GM12878 (cell line): ENCODE measurements at regions not wholly inside any gene's neighbourhood (a gene's known extent, or its start where the extent isn't known, plus 50 kb on each side); places are given as distances from the start of the nearest gene placed in this dataset.

ENCODE experiments used
- ATAC-seq: fragments of 200-7000 bp; cut with Tn5 transposase; 3 replicates; pipeline ENCODE4 v1.9.1; 2020; ENCODE audit warnings: mild to moderate bottlenecking, moderate library complexity
- BruUV-seq: library from RNA; stranded (reverse); fragments of 400-500 nt; replicated peaks from 2 replicates; lab custom pipeline; 2021; lab: Mats Ljungman, UMichigan
- CTCF ChIA-PET: fragments of 300-600 bp; sonication (Branson Sonifier 250); formaldehyde crosslinking; extraction: SDS; loops from one replicate; lab custom pipeline; 2021; ENCODE audit warnings: inconsistent platforms; lab: Yijun Ruan, JAX
- POLR2A ChIA-PET: fragments of 350-600 bp; formaldehyde crosslinking; extraction: SDS; loops from one replicate; lab custom pipeline; 2021; ENCODE audit warnings: inconsistent platforms; lab: Charles Lee
- RAD21 ChIA-PET: fragments of 300-600 bp; sonication (Branson Sonifier 250); formaldehyde crosslinking; loops from one replicate; lab custom pipeline; 2023; ENCODE audit warnings: antibody characterized with exemption; ENCODE audit not compliant: unreplicated experiment; lab: Charles Lee
- SMC1A ChIA-PET: fragments of 300-600 bp; sonication (Branson Sonifier 250); formaldehyde crosslinking; loops from one replicate; lab custom pipeline; 2023; ENCODE audit not compliant: unreplicated experiment, uncharacterized antibody; lab: Charles Lee
- DNase-seq: peaks from one replicate; pipeline ENCODE4 v3.0.0-alpha.2; 2011; ENCODE audit warnings: low read depth, low spot score
- FAIRE-seq: peaks from 3 replicates; lab custom pipeline; 2011; peaks lifted over from hg19 to GRCh38; lab: Jason Lieb, UNC
- H2AFZ ChIP-seq: 2 replicates; pipeline ENCODE4 v1.6.0; 2011; ENCODE audit warnings: low read depth, low read length, control low read depth; ENCODE audit not compliant: control insufficient read depth
- H3K27ac ChIP-seq: 2 replicates; pipeline ENCODE4 v1.5.1; 2011; ENCODE audit warnings: control low read depth; ENCODE audit not compliant: control insufficient read depth, insufficient read depth
- H3K27me3 ChIP-seq, 2 experiments: replicated peaks in 1 of 2; 2 replicates each; pipeline versions ENCODE4 v1.6.0 to v1.6.1; 2011; ENCODE audit warnings: low read length in 1 of 2; ENCODE audit not compliant: control insufficient read depth in 2 of 2, insufficient read depth in 2 of 2
- H3K36me3 ChIP-seq, 2 experiments: 2 replicates each; pipeline ENCODE4 v1.5.1; 2011; ENCODE audit warnings: low read length in 1 of 2; ENCODE audit not compliant: control insufficient read depth in 2 of 2, insufficient read depth in 2 of 2
- H3K4me1 ChIP-seq: 2 replicates; pipeline ENCODE4 v1.6.1; 2011; ENCODE audit warnings: mild to moderate bottlenecking, low read length, moderate library complexity, mixed read lengths; ENCODE audit not compliant: control insufficient read depth, insufficient read depth
- H3K4me2 ChIP-seq: 2 replicates; pipeline ENCODE4 v1.6.0; 2011; ENCODE audit warnings: control low read depth; ENCODE audit not compliant: control insufficient read depth, insufficient read depth
- H3K4me3 ChIP-seq: fragments of 200-600 bp; sonication (generic); 2 replicates; pipeline ENCODE4 v1.5.1; 2016
- H3K79me2 ChIP-seq: 2 replicates; pipeline ENCODE4 v1.6.0; 2011; ENCODE audit warnings: low read length; ENCODE audit not compliant: control insufficient read depth, insufficient read depth
- H3K9ac ChIP-seq: 2 replicates; pipeline ENCODE4 v1.8.0; 2011; ENCODE audit warnings: low read length, control low read depth, mixed read lengths; ENCODE audit not compliant: control insufficient read depth, insufficient read depth
- H3K9me3 ChIP-seq: replicated peaks from 3 replicates; pipeline ENCODE4 v1.5.1; 2011; ENCODE audit warnings: mild to moderate bottlenecking, low read length; ENCODE audit not compliant: control insufficient read depth, insufficient read depth
- H4K20me1 ChIP-seq: 2 replicates; pipeline ENCODE4 v1.6.0; 2011; ENCODE audit not compliant: control insufficient read depth, insufficient read depth
- ATF2 ChIP-seq: IDR thresholded peaks from 2 replicates; pipeline ENCODE4 v1.6.1; 2012; ENCODE audit warnings: low read length, inconsistent platforms
- CBX3 ChIP-seq: fragments of 200-600 bp; sonication (generic); IDR thresholded peaks from 2 replicates; pipeline ENCODE4 v1.6.1; 2016; ENCODE audit warnings: low read depth, borderline replicate concordance
- EED ChIP-seq: sonication (generic); IDR thresholded peaks from 2 replicates; pipeline ENCODE4 v1.6.1; 2016; ENCODE audit warnings: antibody characterized with exemption, low read depth
- EGR1 ChIP-seq, 2 experiments: IDR thresholded peaks; 1 replicate in 1 of 2; 2 replicates in 1 of 2; pipeline ENCODE4 v1.6.1; 2011 to 2012; ENCODE audit warnings: low read depth in 2 of 2, low read length in 2 of 2, borderline replicate concordance in 1 of 2, mild to moderate bottlenecking in 1 of 2, moderate library complexity in 1 of 2
- FOXM1 ChIP-seq: IDR thresholded peaks from 2 replicates; pipeline ENCODE4 v1.6.1; 2012; ENCODE audit warnings: low read depth, mild to moderate bottlenecking, inconsistent platforms, low read length, moderate library complexity
- HDAC6 ChIP-seq: fragments of 200-600 bp; sonication (generic); IDR thresholded peaks from one replicate; pipeline ENCODE4 v1.8.0; 2017; ENCODE audit warnings: antibody characterized with exemption; ENCODE audit not compliant: unreplicated experiment
- IRF4 ChIP-seq: IDR thresholded peaks from 2 replicates; pipeline ENCODE4 v1.6.1; 2011; ENCODE audit warnings: low read depth, low read length
- MXI1 ChIP-seq: fragments of 150-350 bp; IDR thresholded peaks from 2 replicates; pipeline ENCODE4 v1.6.1; 2011; ENCODE audit warnings: low read depth, mild to moderate bottlenecking, inconsistent platforms, low read length, improper control_type of control experiment
- NR2C1 ChIP-seq: fragments of 450-650 bp; IDR thresholded peaks from 2 replicates; pipeline ENCODE4 v1.6.1; 2017; ENCODE audit warnings: antibody characterized with exemption, mild to moderate bottlenecking, moderate library complexity
- PML ChIP-seq: IDR thresholded peaks from 2 replicates; pipeline ENCODE4 v1.6.1; 2012; ENCODE audit warnings: low read length, inconsistent platforms
- POLR2AphosphoS2 ChIP-seq: IDR thresholded peaks from 2 replicates; pipeline ENCODE4 v1.6.1; 2011; ENCODE audit warnings: low read depth, mild to moderate bottlenecking, low read length, improper control_type of control experiment, moderate library complexity
- RELA ChIP-seq: fragments of 450-650 bp; IDR thresholded peaks from 2 replicates; pipeline ENCODE4 v1.8.0; 2014; ENCODE audit warnings: borderline replicate concordance; ENCODE audit not compliant: partially characterized antibody
- SIX5 ChIP-seq: IDR thresholded peaks from 2 replicates; pipeline ENCODE4 v1.6.1; 2011; ENCODE audit warnings: mild to moderate bottlenecking, low read depth, low read length, moderate library complexity; ENCODE audit not compliant: severe bottlenecking
- SMAD1 ChIP-seq: fragments of 450-650 bp; IDR thresholded peaks from 2 replicates; pipeline ENCODE4 v1.6.1; 2018; ENCODE audit warnings: mild to moderate bottlenecking, low read depth; ENCODE audit not compliant: partially characterized antibody
- SP1 ChIP-seq: IDR thresholded peaks from one replicate; pipeline ENCODE4 v1.6.1; 2011; ENCODE audit warnings: low read depth, low read length
- SREBF2 ChIP-seq: IDR thresholded peaks from 2 replicates; pipeline ENCODE4 v1.6.1; 2012; ENCODE audit warnings: mild to moderate bottlenecking, low read length
- WRNIP1 ChIP-seq: IDR thresholded peaks from 2 replicates; pipeline ENCODE4 v1.6.1; 2011; ENCODE audit warnings: low read depth, low read length, improper control_type of control experiment, borderline replicate concordance
- WGBS: methylation state at CpG from one replicate; pipeline ENCODE4 v1.1.6; 2016; ENCODE audit warnings: low lambda C conversion rate; ENCODE audit not compliant: insufficient replicate concordance, insufficient coverage; ENCODE audit errors: missing lambda C conversion rate; 5-methylcytosine and 5-hydroxymethylcytosine counted together
- in situ Hi-C: fragments of 300-500 bp; cut with MboI; formaldehyde crosslinking; loops from 9 replicates; pipeline ENCODE4 v1.14.3; 2018; ENCODE audit warnings: mixed read lengths
- intact Hi-C: fragments of 100-400 bp; cut with micrococcal nuclease; formaldehyde crosslinking; loops from one replicate; pipeline ENCODE4 v1.14.2; 2022; ENCODE audit not compliant: unreplicated experiment

- RAD21 ChIA-PET = no interaction called here
- FAIRE-seq (no peak), DNase-seq (no peak)
- SMC1A ChIA-PET = interaction anchor here (0.8 to 19.3 kb wide), 2 partner anchors 10 to 31 kb away, joined by 3 to 394 read pairs; no protein-coding TSS in a partner anchor
- Histone ChIP-seq H3K4me3 (no peak overlapping the region), H2AFZ (no peak overlapping the region), H3K27ac (no peak overlapping the region)
- BruUV-seq = no TSS peak
- no peak for TF ChIP-seq RELA
- TF ChIP-seq WRNIP1 = no peak
- no peak for TF ChIP-seq EED
- TF ChIP-seq FOXM1 = no peak
- no peak for TF ChIP-seq IRF4
- TF ChIP-seq PML = no peak
- TF ChIP-seq MXI1 = no peak
- TF ChIP-seq SREBF2 = no peak
- TF ChIP-seq, all 136 proteins: peak for 0
- ChIA-PET CTCF (no interaction called here), POLR2A (no interaction called here)
- peaks cover 0 to 2% of the 10 kb centered on the region in 2 experiments; a peak in 1 of 4 replicates for H3K36me3 ChIP-seq
- H3K79me2 ChIP-seq = no peaks in the 10 kb centered on the region
- H3K4me2 ChIP-seq = no peak overlapping the region
- no peaks in the 10 kb centered on the region for H3K27me3 ChIP-seq
- in situ Hi-C loops = no loop called here
- no peaks in the 10 kb centered on the region for H4K20me1 ChIP-seq
- ATAC-seq = no peak
- H3K9ac ChIP-seq = no peak overlapping the region
- intact Hi-C loops = no loop called here
- H3K4me1 ChIP-seq = peaks cover 4% of the 10 kb centered on the region
- peaks cover 2% of the 10 kb centered on the region; the same call in 2 of the 3 replicates for H3K9me3 ChIP-seq
These were observed 259.6 kb downstream of the IGSF11 start for GRCh38 chr3:118775021-118775420.

GRCh38 chr3:118778201-118778600 is 256.4 kb downstream of the IGSF11 start:
- Histone ChIP-seq H3K36me3 (no peaks in the 10 kb centered on the region; a peak in 1 of 4 replicates), H3K27ac (no peak overlapping the region), H3K9me3 (peaks cover 2% of the 10 kb centered on the region; the same call in 2 of the 3 replicates), H3K4me2 (no peak overlapping the region), H4K20me1 (no peaks in the 10 kb centered on the region), H3K79me2 (peaks cover 2% of the 10 kb centered on the region; the same call in 1 of the 2 replicates), H3K4me3 (no peak overlapping the region), H3K27me3 (no peaks in the 10 kb centered on the region), H3K9ac (no peak overlapping the region), H3K4me1 (peaks cover 20% of the 10 kb centered on the region), H2AFZ (no peak overlapping the region)
- ATAC-seq = no peak
- in situ Hi-C loops (no loop called here), intact Hi-C loops (no loop called here)
- no peak for DNase-seq
- ChIA-PET SMC1A (interaction anchor here (1.1 to 19.3 kb wide), 3 partner anchors 9 to 28 kb away, joined by 3 to 394 read pairs (median 9); no protein-coding TSS in a partner anchor), RAD21 (interaction anchor here (0.9 to 1.3 kb wide), 2 partner anchors 30 to 37 kb away, joined by 3 to 6 read pairs; no protein-coding TSS in a partner anchor), CTCF (interaction anchor here (0.7 to 1.6 kb wide), 7 partner anchors 9 to 32 kb away, joined by 3 to 8 read pairs (median 5); no protein-coding TSS in a partner anchor), POLR2A (interaction anchor here (1.0 kb wide), 1 partner anchor 31 kb away, joined by 5 read pairs; no protein-coding TSS in a partner anchor)
- TF ChIP-seq POLR2AphosphoS2 = no peak
- no peak for TF ChIP-seq SP1
- TF ChIP-seq EGR1 (IDR thresholded peaks at IDR 0.05; ENCODE audit: borderline replicate concordance in 1 of 2, low read depth in 2 of 2, low read length in 2 of 2) = no peak
- no peak for TF ChIP-seq HDAC6
- TF ChIP-seq CBX3 = no peak
- TF ChIP-seq SMAD1 = no peak
- no peak for TF ChIP-seq ATF2
- TF ChIP-seq NR2C1 = no peak
- TF ChIP-seq WRNIP1 = no peak
- no peak for TF ChIP-seq SIX5
- no TSS peak for BruUV-seq
- whole genome bisulfite sequencing = 10% methylated on average over 4 of the region's 4 CpGs
- FAIRE-seq = no peak
